ENCODE measurements at regions not wholly inside any gene's neighbourhood (a gene's known extent, or its start where the extent isn't known, plus 50 kb on each side); places are given as distances from the start of the nearest gene placed in this dataset.

DNA sequence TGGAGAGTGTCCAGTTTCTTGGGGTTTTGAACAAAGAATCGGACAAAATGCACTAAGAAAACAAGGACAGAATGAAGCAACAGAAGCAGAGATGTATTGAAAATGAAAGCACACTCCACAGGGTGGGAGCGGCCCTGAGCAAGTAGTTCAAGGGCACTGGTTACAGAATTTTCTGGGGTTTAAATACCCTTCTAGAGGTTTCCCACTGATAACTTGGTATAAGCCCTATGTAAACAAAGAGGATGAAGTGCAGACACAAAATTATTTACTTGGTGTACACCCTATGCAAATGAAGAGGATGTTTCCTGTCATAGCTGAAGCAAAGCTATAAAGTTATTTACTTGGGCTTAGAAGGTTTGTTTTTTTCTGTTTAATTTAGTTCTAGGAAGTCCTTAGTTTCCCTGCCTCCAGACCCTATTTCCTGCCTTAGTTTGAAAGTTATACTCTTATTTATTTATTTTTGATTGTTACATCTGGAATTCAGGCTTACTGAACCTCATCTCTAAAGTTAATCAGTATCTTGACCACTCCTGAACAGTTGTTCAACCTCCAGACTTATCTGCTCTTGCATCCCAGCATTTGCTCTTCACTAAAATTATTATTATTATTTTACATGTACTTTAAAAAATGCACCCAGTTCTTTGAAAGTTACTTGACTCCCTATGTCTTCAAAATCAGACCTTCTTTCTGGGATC lies 193.5 kb downstream of the SPP2 start:
- DNase-seq = no peak

DNA sequence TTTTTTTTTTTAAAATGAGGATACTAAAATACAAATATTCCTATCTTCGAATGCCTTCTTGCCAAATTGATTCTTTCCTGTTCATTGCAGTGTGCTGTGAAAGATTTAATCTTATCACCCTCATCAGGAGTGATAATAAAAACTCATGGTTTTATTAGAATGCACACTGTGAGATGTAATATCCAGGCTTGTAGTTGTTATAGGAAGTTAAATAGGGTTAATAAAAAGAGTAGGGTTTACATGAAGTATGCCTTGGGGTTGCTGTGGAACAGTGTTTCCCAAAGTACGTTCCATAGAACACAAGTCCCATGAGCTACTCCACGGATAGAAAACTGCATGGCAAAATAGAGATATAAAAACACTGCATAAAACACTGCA lies 191.9 kb downstream of the SPP2 start:
- no peak for DNase-seq

DNA sequence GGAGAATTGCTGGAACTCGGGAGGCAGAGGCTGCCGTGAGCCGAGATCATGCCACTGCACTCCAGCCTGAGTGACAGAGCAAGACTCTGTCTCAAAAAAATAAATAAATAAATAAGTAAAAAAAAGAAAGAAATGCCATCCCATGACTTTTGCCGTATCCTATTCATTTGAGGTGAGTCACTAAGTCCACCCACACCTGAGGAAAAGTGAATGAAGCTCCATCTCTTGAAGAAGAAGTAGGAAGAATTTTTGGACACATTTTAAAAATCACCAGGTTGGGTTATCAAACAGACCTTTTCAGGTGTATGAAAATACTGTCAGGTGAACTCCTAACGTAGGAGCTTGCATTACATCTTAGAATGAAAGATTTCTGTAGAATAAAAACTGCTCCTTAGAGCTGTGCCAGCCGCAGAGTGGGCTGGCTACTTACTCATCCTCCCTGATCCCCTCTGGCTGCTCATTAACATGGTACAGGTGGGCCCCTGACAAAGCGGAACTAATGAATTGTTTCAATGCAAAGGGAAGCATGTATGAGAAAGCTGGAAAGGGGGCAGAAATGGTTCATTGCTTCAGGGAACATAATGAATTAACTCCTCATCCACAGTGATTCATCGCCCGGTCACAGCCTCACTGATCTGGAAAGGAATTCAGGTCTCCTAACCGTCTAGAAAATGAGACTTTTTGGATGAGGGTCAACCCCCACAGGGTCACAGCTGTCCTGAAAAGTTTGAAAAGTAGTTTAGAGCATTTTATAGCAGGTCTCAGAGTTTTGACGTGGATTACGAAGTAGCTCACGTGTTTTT lies 191.4 kb downstream of the SPP2 start:
- DNase-seq = no peak

DNA sequence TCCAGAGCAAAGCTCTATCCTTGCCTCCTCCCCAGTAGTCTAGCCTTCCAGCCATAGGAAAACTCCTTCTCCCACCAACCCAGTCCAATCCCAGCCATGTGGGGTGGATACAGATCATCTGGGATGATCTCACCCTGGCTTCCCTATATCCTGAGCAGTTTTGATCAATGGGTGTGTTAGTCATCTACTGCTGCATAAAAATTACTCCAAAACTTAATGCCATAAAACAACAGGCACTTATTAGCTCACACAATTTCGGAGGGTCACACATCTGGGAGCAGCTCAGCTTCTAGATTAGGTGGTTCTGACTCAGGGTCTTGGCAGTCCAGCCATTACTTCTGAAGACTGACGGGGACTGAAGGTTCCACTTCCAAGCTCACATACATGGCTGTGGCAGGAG lies 190.4 kb downstream of the SPP2 start:
- DNase-seq = no peak

DNA sequence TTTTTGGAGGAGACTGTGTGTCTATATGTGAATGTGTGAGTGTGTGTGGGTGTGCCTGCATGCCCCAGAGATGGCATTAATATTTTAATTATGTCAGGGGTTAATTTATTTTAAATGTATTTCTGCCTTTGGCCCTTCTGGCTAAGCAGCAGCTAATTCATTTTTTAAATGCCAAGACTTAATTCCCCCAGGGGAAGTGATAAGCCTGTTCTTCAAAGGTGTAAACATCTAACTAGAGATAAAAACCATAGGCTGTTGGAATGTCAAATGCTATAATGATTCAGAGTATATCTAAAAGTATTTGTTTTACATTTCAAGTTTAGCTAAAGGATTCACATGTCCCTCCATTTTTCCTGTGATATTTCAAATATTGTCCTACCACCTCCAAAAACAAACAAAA lies 184.7 kb downstream of the SPP2 start:
- DNase-seq = no peak

DNA sequence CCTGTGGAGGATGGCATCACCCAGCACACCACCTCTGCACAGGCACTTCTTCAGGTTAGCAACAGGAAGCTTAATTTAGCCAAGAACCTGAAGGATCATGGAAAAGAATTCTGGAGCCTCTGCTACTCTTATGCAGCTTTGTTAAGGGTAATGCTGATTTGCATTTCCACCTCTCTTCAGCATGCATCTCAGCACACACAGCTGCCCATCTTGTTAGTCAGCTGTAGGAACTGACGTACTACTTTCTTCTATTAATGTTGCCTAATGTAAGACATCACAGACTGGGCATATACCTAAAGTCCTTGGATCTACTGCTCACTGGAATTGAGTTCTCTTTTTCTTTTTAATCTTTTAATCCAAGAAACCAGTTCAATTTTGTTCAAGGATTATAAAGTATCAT lies 181.0 kb downstream of the SPP2 start:
- no peak for DNase-seq

DNA sequence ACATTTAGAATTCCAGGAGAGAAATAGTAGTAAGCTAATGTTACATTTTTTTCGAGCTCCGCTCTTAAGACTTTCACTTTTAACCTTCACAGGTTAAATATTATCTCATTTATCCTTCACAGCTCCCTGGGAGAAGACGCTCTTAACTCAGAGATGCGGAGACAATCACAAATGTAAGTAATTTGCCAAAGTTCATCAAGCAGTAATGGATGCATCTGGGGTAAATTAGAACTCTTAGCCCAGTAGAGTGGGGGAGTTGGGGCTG lies 168.5 kb downstream of the SPP2 start:
- no peak for DNase-seq

DNA sequence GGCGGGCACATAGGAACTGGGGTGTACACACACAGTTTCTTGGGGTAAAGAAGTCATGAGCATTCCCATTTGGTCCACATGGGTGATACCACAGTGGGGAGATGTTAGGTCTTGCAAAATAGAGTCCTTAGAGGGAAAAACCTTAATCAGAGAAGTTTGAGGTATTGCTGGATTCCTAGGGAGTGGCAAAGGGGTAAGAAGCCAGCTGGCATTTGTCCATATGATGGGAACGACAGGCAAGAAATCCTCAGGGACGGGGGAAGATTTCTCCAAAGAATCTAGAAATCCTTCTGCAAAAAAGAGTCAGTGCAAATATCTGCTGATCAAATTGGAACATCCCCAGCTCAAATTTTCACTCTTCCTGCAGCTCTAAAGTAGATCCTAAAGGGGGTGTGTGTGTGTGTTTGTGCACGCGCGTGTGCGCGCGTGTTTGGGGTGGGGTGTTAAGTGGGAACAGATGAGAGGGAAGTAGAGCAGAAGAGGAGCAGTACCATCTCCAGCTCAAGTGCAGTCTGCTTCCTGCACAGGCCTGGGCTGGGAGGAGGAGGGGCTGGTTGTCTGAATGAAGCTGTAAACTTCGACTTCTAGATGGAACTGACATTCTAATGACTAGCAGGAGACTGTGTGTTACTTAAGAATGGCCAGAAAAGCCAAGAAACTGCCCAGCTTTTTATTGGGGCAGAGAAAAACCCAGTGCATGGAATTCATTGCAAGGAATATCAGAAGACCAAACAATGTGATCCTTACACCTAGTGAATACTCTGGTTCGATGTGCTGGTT lies 168.0 kb downstream of the SPP2 start:
- no peak for DNase-seq

DNA sequence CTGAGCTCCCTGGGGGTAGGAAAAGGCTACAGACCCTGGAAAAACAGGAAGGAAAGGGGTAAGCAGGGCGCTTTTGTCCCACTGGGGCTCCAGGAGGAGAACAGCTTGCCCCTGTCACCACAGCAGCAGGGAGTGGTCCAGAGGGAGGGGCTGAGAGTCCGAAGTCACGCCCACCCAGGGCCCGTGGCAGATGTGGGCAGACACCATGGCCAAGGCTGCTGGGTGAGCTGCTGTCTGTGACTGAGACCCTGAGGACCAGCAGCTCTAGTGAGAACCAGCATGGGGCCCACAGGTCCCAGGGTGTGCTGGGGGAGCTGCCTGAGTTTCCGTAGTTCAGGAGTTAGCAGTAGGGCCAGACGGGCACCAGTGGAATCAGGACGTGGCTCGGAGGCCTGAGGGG lies 162.0 kb downstream of the SPP2 start:
- no peak for DNase-seq

DNA sequence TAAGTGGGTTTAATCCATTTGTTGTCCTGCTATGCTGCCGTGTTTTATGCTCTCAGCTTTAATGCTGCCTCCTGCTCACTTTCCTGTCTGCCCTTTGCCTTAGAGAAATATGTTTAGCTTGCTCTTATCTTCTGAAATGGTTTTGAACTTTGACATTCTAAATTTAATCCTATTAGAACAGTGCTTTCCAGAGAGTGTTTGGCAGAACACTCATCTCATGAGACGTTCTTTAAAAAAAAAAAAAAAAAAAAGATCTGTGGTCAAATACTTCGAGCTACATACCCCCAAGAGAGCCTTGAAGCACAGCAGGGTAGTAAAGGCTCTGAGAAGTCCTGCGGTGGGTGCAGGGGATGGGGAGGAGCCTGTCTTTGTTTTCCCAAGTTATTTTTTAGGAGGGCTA lies 161.3 kb downstream of the SPP2 start:
- DNase-seq = no peak

DNA sequence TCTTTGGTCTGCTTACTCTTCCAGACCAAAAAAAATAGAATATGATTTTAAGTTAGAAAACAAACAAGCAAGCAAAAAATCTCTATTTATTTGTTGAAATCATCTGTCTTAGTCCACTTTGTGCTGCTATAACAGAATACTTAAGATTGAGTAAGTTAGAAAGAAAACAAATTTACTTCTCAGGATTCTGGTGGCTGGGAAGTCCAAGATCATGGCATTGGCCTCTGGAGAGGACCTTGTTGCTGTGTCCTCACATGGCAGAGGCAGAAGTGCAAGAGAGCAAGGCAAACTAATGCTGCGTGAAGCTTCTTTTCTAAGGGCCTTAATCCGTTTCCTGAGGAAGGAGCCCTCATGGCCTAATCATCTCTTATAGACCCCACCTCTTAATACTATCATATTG lies 156.2 kb downstream of the SPP2 start:
- DNase-seq = no peak

DNA sequence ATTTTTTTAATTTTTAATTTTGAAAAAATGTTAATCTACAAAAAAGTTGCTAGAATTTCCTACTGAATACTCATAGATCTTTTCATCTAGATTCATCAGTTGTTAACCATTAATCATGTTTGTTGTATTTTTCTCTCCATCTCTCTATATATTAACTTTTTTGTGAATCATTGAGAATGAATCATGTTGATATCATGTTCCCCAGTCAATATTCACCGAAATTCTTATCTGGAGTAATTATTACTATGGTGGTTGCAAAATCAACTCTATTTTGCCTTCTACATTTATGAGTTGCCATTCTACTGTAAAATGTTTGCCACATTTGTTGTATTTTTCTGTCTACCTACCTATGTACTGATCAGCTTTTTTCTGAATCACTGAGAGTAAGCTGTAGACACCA lies 154.0 kb downstream of the SPP2 start:
- DNase-seq = no peak

DNA sequence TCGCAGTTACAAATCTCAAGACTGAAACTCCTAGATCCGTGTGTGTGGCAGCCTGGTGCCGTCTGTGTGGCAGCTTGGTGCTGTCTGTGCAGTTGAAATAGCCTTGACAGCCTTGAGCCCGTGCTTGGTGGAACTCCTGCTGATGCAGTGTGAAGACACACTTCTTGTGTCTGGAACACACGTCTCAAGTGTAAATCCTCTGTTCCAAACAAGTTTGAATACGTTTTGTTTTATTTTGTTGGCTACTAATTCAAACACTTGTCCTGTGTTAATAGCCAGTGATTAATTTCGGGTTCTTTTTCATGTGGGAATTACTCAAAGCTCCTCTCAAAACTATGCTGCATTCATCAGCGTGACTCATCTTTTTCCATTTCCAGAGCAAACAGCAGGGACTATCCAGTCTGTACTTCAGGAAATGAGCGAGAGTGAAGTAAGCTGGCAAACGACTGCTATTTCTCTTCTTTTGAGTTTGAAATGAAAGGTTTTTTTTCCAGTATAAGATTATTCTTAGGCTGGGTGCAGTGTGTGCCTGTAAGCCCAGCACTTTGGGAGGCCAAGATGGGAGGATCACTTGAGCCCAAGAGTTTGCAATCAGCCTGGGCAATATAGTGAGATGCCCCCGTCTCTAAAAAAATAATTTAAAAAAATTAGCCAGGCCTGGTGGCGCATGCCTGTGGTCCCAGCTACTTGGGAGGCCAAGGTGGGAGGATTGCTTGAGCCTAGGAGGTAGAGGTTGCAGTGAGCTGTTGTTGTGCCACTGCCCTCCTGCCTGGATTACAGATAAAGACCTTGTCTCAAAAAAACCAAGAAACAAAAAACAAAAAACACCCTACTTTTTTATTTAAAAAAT lies 152.9 kb downstream of the SPP2 start:
- DNase-seq = peak; percentile 35

DNA sequence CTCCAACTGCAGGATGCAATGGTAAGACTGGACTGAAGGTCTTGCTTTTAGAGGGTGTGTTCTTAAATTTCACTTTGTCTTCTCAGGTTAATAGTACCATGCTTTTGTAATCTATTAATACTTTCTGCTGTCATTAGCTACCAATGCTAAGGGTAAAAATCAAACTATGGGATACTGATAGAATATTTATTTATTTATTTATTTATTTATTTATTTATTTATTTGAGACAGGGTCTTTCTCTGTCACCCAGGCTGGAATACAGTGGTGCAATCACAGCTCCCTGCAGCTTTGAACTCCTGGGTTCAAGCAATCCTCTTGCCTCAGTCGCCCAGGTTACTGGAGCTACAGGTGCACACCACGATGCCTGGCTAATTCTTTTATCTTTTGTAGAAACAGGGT lies 152.1 kb downstream of the SPP2 start:
- no peak for DNase-seq

DNA sequence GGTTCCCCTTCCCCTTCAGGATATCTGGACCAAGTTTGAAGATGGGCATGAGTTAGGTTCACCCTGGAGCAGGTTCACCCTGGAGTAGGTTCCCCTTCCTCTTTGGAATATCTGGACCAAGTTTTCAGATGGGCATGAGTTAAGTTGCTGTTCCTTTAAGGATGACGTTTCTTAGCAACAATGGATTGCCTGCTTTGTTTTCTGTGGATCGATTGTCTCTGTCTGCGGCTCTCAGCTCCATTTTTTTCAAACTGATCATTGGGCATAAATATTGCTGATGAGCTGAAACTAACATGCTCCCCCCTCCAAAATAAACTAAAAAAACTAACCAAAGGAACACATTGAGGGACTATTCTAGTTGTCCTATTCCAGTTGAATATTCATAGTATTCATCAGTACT lies 149.5 kb downstream of the SPP2 start:
- DNase-seq = no peak

DNA sequence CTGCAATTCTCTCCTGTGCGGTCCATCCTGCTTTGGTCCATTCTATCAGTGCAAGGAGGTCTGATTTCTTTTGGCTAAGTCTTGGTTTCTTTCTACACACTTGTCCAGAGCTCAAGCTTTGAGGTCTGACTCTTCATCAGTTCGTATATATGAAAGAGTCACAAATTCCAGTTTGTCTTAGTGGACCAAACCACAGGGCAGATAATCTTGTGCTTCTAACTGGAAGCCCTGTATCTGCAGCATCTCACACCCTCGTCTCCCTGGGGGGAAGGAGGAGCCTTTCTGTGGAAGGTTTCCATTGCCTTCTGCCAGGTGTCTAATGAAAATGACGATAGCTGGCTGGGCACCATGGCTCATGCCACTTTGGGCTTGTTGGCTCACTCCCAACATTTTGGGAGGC lies 148.5 kb downstream of the SPP2 start:
- no peak for DNase-seq

DNA sequence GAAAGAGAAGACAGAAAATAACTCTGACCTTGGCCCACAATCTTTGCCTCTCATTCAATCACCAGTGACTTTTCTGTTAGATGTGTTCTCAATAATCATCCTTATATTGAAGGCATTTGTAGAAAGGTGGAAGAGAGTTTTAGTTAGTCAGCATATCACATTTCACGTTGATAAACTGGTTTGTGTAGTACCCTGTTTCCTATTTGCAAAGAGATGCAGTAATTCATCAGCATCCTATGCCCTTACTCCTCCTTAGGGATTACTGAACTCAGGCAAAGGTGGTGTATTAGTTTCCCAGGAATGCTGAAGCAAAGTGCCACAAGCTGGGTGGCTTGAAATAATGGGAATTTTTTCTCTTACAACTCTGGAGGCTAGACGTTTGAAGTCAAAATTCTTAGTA lies 145.0 kb downstream of the SPP2 start:
- no peak for DNase-seq

DNA sequence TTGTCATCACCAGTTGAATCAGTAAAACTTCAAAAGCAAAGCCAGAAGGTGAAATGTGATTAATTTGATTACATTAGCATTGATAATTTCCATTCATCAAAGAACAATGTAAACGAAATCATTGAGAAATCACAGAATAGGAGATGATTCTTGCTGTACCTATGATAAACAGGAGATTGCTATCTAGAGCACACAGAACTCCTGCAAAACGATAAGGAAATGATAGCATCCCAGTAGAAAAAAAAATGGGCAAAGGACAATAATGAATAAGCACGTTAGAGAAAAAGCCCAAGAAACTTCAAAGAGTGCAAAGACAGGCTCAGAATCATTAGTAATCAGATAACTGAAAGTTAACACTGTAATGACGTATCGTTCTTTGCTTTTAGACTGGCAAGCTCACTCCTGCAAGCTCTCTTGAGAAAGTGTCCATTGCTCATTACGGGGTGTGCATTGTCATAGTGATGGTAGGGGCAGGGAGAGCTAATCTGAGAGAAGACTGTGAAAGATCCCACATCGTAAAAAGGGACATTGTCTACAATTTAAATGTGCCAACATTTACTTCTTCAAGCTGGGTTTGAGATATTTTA lies 143.6 kb downstream of the SPP2 start:
- DNase-seq = no peak

DNA sequence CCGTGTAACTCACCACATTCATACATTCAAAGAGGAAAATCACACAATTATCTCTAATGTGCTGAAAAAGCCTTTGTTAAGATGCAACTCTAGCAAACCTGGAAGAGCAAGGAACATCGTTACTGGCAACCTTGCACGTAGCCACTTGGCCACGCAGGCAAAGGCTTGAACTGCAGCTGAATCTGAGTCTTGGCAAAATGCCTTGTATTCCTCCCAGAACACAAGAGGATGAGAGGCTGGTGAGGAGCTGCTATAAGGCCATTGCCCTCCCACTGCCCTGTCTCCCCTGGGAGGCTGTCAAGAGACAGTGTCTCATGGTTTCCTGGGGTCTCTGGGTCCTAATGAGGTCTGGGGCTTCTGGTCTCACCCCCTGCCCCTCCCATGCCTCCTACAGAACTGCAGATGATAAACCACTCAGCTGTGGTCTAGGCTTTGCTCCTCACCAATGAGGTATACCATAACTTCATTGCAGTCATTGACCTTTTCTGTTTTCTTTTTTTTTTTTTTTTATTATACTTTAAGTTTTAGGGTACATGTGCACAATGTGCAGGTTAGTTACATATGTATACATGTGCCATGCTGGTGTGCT lies 141.4 kb downstream of the SPP2 start:
- DNase-seq = no peak

DNA sequence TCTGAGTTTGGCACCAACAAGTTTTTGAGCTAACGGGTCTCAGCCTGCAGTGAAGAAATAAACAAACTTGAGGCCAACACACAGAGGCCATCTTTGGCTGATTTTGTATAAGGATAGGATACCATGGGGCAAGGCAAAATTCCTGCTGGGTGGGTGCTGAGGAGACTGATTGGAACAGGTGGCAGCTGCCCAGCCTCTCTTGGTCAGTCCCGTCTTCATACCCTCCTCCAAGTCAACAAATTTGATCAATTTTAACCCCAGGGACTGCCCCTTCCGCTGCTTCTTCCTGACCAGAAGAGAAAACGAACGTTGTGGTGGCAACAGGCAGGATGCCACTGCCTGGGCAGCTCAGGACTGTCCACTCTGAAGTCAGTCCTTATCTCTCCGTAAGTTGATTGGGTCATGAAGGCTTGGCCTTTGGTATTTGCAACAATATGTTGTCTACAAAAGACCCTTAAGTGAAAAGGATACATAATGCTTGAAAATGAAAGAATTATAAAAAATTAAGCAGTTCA lies 139.3 kb downstream of the SPP2 start:
- DNase-seq = no peak

DNA sequence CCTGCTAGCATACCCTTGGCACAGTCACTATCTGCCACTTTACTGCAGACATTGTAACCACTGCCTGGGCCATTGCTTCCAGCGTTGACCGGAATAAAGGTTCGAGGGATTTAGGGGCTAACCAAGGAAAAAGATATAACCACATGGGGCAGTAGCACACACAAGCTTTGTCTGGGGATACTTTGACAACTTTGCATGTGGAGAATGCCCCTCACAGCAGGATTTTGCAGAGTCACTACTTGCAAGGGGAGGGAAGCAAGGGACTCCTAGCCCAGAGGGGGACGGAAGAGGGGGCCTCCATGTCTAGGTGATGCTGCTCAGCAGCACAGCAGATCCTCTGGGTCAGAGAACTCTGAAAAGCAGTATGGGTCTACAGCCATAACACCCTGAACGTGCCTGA lies 138.7 kb downstream of the SPP2 start:
- DNase-seq = no peak

DNA sequence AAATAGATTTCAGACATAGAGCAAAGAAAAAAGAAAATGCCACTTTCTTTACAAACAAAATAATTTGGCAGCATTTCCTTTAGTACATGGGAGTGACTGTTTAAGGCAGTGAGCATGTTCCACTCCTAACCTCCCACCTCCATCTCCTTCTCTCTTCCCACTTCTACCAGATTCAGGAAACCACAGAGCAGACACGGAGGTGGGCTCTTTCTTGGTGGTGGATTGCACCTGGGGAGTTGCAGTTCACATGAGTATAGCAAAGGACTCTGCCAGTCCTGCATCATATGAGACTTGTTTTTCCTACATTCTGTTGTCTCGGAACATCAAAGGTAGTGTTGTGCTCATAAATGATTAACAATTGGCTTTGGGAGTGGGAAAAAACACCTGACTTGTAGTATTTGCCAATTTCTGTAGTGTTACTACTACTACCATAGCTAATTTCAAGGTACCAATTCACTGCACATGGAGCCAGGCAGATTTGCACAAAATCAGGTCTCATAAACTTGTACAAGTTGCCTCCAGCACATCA lies 137.2 kb downstream of the SPP2 start:
- DNase-seq = no peak
